ENCODE measurements at regions not wholly inside any gene's neighbourhood (a gene's known extent, or its start where the extent isn't known, plus 50 kb on each side); places are given as distances from the start of the nearest gene placed in this dataset.

GRCh38 chr18:6650127-6650507, 79.4 kb upstream of the ARHGAP28 start:
- H3K27ac Mint-ChIP-seq: no peak overlapping the region
- H3K36me3 Mint-ChIP-seq: no peaks in the 10 kb centered on the region
- H3K4me1 Mint-ChIP-seq: no peaks in the 10 kb centered on the region
- H3K27me3 Mint-ChIP-seq: no peaks in the 10 kb centered on the region
- DNase-seq: no peak
- CTCF ChIA-PET: no interaction called here
- H3K4me3 Mint-ChIP-seq: no peak overlapping the region
- H3K9me3 Mint-ChIP-seq: peaks cover 5% of the 10 kb centered on the region

DNA sequence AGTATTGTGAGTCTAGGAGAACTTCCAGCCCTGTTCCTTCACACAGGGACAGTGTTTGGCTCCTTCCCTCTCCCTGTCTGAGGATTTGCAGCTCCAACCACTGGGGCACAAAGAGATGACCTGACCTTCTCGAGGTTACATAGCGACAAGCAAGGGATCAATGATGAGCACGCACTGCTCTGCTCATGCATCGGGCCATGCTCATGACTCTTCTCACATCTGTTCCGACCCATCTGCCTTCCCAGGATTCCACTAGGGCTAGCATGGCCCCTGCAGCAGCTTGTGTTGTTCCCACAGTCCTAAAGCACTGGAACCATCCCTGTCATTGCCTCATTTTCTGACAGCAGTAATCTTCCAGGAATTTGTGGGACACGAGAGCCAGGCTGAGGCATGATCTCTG, 78.8 kb upstream of the ARHGAP28 start:
- Mint-ChIP-seq H3K27ac (no peak overlapping the region), H3K27me3 (no peaks in the 10 kb centered on the region), H3K36me3 (no peaks in the 10 kb centered on the region), H3K4me1 (no peaks in the 10 kb centered on the region), H3K9me3 (peaks cover 9% of the 10 kb centered on the region), H3K4me3 (no peak overlapping the region)
- DNase-seq: no peak
- CTCF ChIA-PET: no interaction called here

DNA sequence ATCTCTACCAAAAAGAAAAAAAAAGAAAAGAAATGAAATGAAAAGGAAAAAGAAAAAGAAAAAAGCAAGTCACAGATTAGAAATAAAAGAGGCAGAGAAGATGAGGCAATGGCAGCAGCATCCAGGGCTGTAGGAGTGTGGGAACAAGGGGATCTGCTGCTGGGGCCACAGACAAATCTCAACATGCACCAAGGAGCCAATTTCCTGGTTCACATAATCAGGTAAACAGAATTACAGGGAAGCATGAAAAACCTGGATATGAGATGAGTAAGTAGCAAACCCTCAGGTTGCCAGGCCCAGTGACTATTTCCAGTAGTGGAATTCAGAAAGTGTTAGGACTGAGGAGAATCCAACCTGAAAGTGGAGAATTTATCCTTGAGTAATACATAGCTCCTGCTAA, 77.4 kb upstream of the ARHGAP28 start:
- CTCF ChIA-PET: no interaction called here
- no peak overlapping the region for H3K27ac Mint-ChIP-seq
- no peaks in the 10 kb centered on the region for H3K36me3 Mint-ChIP-seq
- DNase-seq: no peak
- H3K9me3 Mint-ChIP-seq: peaks cover 12% of the 10 kb centered on the region
- no peak overlapping the region for H3K4me3 Mint-ChIP-seq
- H3K4me1 Mint-ChIP-seq: no peaks in the 10 kb centered on the region
- no peaks in the 10 kb centered on the region for H3K27me3 Mint-ChIP-seq

DNA sequence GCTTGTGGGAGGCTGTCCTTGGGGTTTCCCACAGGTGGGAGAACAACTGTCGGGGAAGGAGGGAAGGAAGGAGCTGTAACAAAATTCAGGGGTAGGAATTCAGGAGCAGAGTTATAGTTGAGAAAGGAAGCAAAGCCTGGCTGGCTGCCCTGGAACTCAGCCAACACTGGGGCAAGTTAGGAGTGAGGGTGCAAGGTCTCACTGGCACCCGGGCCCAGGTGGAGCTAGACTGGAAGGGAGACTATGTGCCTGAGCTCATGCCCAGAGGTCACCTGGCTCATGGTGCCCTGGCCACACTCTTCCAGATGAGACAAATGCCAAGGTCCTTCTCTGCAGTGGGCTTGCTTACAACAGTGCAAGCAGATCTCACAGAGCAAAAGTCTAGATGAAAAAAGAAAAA, 75.6 kb upstream of the ARHGAP28 start:
- CTCF ChIA-PET: no interaction called here
- DNase-seq: no peak
- Mint-ChIP-seq H3K27ac (no peak overlapping the region), H3K27me3 (no peaks in the 10 kb centered on the region), H3K9me3 (peaks cover 10% of the 10 kb centered on the region), H3K4me3 (no peak overlapping the region), H3K4me1 (no peaks in the 10 kb centered on the region), H3K36me3 (no peaks in the 10 kb centered on the region)

- CTCF ChIA-PET: no interaction called here
- Mint-ChIP-seq H3K4me3 (no peak overlapping the region), H3K36me3 (no peaks in the 10 kb centered on the region), H3K4me1 (no peaks in the 10 kb centered on the region), H3K9me3 (peaks cover 11% of the 10 kb centered on the region), H3K27me3 (no peaks in the 10 kb centered on the region), H3K27ac (no peak overlapping the region)
- DNase-seq: no peak
Observed at GRCh38 chr18:6659963-6660725, 69.4 kb upstream of the ARHGAP28 start.

DNA sequence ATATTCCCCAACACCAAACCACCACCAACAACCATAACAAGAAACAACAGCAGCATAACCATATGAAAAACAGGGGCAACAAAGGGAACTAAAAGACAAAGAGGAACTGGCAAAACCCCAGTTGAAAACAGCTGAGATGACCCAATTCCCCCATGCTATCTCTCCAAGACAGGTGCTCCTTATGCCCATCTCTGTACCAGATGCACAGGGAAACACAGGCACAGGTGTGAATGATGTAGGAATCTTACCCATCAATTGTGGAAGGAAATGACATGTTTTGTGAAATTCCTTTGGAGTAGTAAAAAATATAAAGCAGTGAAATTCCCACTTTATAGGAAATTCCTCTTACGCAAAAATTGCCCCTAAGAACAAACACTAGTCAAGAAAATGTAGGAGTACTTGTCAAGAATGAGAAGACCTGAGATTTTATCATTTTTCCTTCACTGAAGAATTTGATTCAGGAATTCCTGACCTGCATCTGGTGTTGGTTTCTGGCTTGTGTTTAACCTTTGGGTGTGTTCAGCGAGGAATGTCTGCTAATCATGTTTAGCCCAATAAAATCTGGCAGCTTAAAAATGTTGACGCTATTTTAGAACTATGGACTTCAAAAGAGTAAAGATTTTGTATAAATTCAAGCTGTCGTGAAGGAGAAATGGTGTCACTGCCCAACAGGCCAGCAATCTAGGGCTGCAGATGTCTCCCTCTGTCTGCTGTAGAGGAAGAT, 67.7 kb upstream of the ARHGAP28 start:
- Mint-ChIP-seq H3K4me3 (no peak overlapping the region), H3K9me3 (peaks cover 9% of the 10 kb centered on the region), H3K27ac (no peak overlapping the region), H3K27me3 (no peaks in the 10 kb centered on the region), H3K4me1 (no peaks in the 10 kb centered on the region), H3K36me3 (no peaks in the 10 kb centered on the region)
- CTCF ChIA-PET: no interaction called here
- DNase-seq: no peak

- peaks cover 5% of the 10 kb centered on the region for H3K9me3 Mint-ChIP-seq
- no peak overlapping the region for H3K27ac Mint-ChIP-seq
- H3K36me3 Mint-ChIP-seq: no peaks in the 10 kb centered on the region
- no peaks in the 10 kb centered on the region for H3K27me3 Mint-ChIP-seq
- CTCF ChIA-PET: no interaction called here
- DNase-seq: no peak
- no peak overlapping the region for H3K4me3 Mint-ChIP-seq
- H3K4me1 Mint-ChIP-seq: no peaks in the 10 kb centered on the region
Observed at GRCh38 chr18:6666012-6666685, 63.4 kb upstream of the ARHGAP28 start.

- Mint-ChIP-seq H3K27me3 (no peaks in the 10 kb centered on the region), H3K4me1 (no peaks in the 10 kb centered on the region), H3K4me3 (no peak overlapping the region), H3K36me3 (no peaks in the 10 kb centered on the region), H3K27ac (no peak overlapping the region), H3K9me3 (peaks cover 6% of the 10 kb centered on the region)
- CTCF ChIA-PET: interaction anchor here (0.6 kb wide), 1 partner anchor 469 kb away, joined by 3 read pairs; no protein-coding TSS in a partner anchor
- no peak for DNase-seq
Observed at GRCh38 chr18:6668836-6669235, 60.7 kb upstream of the ARHGAP28 start.

DNA sequence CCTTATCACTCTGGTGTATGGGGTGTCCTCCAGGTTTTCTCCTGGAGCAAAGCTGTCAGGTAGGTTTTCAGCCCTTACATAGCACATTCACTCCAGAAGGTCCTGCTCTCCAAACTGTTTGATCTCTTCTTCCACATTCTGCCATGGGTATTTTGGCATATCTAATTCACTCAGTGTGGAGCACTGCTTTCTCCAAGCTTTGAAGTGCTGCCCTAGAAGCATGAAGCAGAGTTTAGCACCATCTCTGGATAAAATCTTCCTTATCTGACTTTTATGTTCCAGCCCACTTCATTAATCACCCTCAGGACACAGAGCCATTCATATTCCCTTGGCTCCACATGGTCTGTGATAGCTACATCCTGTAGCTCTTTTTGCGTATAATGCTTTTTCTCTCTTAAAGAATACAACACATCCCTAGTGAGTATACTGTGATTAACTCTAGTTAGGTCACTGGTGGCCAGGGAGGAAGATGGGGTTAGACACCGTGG, 56.7 kb upstream of the ARHGAP28 start:
- peaks cover 7% of the 10 kb centered on the region for H3K9me3 Mint-ChIP-seq
- no peak overlapping the region for H3K27ac Mint-ChIP-seq
- no peak for DNase-seq
- no peaks in the 10 kb centered on the region for H3K36me3 Mint-ChIP-seq
- CTCF ChIA-PET: no interaction called here
- no peak overlapping the region for H3K4me3 Mint-ChIP-seq
- H3K27me3 Mint-ChIP-seq: no peaks in the 10 kb centered on the region
- H3K4me1 Mint-ChIP-seq: no peaks in the 10 kb centered on the region

GRCh38 chr18:6677086-6677485, 52.4 kb upstream of the ARHGAP28 start:
- Mint-ChIP-seq H3K36me3 (no peaks in the 10 kb centered on the region), H3K27me3 (no peaks in the 10 kb centered on the region), H3K4me1 (no peaks in the 10 kb centered on the region), H3K9me3 (peaks cover 7% of the 10 kb centered on the region), H3K4me3 (no peak overlapping the region), H3K27ac (no peak overlapping the region)
- no peak for DNase-seq
- CTCF ChIA-PET: no interaction called here

GRCh38 chr18:6679201-6679600, 50.3 kb upstream of the ARHGAP28 start:
- CTCF ChIA-PET: no interaction called here
- no peaks in the 10 kb centered on the region for H3K36me3 Mint-ChIP-seq

More at GRCh38 chr18:6679201-6679600, 50.3 kb upstream of the ARHGAP28 start:
- Mint-ChIP-seq H3K4me3 (no peak overlapping the region), H3K4me1 (no peaks in the 10 kb centered on the region), H3K27ac (no peak overlapping the region), H3K9me3 (peaks cover 4% of the 10 kb centered on the region), H3K27me3 (no peaks in the 10 kb centered on the region)
- DNase-seq: no peak

Measured in activated naive CD4-positive, alpha-beta T cell treated with anti-CD3 and anti-CD28 coated beads, Interleukin-2, amount 10 ng/mL, durations not matched to agents 7 days and 5 days (primary cell).